A673 (cell line): ENCODE measurements at regions not wholly inside any gene's neighbourhood (a gene's known extent, or its start where the extent isn't known, plus 50 kb on each side); places are given as distances from the start of the nearest gene placed in this dataset.

Experiments used
- EZH2 ChIP-seq: fragments of 200-600 bp; sonication (generic); IDR thresholded peaks from 2 replicates; pipeline ENCODE4 v1.6.1; 2017; ENCODE audit warnings: borderline replicate concordance, low read depth, mild to moderate bottlenecking, mixed read lengths, antibody characterized with exemption, low read length; ENCODE audit not compliant: poor library complexity, severe bottlenecking
- TF ChIP-seq, protein P1 (sequence below): fragments of 300-800, 200-600 bp; sonication (generic); conservative IDR thresholded peaks from 2 replicates; pipeline ENCODE4 v1.5.1; 2017; ENCODE audit warnings: low read depth, mild to moderate bottlenecking, antibody characterized with exemption, low read length, moderate library complexity, mixed read lengths

DNA sequence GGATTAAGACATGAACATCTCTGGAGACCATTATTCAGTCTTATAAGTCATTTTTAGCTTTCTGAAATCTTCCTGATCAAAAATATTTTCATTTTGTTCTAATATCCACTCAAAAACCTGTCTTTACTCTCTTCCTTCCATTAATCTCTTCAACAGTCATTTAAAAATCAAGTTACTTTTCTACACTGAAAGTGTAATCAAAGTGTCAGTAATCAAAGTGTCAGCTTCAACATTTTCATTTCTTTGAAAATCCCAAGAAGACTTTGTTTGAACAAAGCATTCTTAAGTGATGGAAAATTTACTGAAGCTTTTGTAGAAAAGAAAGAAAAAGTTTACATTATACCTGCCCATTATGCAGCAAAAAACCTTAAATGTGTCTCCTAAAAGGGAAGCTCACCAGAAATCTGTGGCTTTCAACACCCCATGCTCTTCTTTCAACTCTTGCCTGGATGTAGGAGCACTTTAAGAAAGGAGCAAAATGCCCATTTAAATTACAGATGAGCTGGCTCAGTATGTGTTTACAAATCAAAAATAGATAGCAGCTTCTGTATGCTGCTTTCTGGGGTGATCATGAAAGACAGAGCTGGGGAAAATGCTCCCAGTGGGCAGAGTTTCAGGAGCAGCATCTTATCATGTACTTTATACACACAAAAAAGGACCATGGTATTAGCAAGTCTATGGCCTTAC is 260.8 kb upstream of the NCAM2 start:
- TF ChIP-seq, protein P1, sequence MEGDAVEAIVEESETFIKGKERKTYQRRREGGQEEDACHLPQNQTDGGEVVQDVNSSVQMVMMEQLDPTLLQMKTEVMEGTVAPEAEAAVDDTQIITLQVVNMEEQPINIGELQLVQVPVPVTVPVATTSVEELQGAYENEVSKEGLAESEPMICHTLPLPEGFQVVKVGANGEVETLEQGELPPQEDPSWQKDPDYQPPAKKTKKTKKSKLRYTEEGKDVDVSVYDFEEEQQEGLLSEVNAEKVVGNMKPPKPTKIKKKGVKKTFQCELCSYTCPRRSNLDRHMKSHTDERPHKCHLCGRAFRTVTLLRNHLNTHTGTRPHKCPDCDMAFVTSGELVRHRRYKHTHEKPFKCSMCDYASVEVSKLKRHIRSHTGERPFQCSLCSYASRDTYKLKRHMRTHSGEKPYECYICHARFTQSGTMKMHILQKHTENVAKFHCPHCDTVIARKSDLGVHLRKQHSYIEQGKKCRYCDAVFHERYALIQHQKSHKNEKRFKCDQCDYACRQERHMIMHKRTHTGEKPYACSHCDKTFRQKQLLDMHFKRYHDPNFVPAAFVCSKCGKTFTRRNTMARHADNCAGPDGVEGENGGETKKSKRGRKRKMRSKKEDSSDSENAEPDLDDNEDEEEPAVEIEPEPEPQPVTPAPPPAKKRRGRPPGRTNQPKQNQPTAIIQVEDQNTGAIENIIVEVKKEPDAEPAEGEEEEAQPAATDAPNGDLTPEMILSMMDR = no peak
- TF ChIP-seq EZH2 = no peak
